Activated T-helper 9 cell treated with anti-CD3 and anti-CD28 coated beads, Interleukin-2, amount 50 U/mL, for 16 hours (primary cell): ENCODE measurements at regions not wholly inside any gene's neighbourhood (a gene's known extent, or its start where the extent isn't known, plus 50 kb on each side); places are given as distances from the start of the nearest gene placed in this dataset.

ENCODE experiments used
- DNase-seq: peaks from one replicate; pipeline ENCODE4 v3.0.0-alpha.2; 2020; ENCODE audit warnings: low read depth

DNA sequence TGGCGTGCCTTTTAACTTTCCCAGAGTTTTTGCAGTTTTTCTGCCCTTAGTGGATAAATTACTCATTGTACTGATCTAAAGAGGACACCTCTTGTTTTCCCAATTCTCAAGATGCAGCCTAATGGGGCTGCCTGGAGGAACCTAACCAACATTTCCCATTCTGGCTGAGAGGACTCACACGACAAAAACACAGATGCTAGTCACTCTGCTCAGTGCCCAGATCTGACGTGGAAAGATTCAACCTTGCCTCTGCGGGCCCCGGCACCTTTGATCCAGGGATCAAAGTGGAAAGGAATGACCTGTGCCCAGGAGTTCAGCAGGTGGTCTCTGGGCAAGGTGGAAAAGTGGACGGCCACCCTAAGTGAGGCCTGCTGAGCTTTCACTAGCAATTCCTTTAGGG is 162.4 kb upstream of the FMN2 start:
- no peak for DNase-seq

DNA sequence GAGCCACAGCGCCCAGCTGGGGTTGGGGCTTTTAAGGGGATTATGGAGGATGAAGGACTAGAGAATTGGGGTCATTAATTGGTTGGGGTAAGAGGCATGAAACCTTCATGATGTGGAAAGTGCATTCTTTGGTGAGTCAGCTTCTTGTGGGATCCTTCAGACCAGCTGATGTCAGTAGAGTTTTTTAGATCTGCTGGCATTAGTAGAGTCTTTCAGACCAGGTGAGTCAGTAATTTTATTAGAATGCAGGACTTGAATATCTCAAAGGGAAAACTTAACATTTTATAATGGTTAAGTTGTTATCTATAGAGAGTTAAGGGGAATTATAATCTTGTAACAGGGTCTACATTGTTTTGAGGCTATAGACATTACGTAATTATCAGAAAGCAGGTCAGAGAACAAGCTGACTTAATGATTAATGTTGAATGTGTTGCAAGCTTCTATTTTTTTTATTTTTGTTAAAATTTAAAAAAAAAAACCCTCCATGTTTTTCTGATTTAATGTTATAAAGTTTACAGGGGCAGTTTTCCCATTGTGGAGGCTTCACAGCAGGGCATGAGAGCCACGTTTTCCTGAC is 160.9 kb upstream of the FMN2 start:
- DNase-seq = no peak

DNA sequence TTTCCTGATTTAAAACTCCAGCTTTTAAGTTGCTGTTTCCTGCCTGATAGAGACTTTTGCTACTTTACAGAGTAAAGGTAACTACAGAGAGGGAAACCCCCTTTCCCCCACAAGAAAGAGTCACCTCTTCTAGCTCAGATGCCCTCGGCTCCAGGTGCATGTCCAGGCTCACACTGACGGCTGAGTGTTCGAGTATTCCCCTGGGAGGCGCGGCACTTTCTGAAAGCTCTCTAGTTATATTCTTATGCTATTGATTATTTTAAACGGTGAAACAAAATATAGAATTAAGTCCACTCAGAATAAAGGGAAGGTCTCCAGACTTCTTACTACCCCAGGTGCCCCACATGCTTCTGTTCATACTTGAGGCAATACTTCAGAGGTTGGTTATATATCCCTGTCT is 160.3 kb upstream of the FMN2 start:
- DNase-seq = no peak

DNA sequence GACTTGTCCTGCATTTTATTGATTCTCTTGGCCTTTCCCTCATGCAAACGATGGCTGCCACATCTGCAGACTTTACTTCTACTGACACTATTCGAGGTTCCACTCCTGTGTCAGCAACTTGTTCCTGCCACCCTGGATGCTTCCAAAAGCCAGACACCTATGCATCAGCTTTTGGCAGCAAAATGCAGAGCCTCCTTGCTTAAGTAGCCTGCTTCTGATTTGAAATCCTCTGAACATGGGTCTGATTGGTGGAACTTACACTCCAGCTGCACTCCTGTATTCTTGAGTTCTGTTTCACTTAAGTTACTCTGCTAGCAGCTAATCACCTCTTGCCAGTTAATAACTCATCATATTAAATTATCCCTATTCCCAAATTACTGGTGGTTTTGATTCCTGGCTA is 152.1 kb upstream of the FMN2 start:
- DNase-seq = no peak

DNA sequence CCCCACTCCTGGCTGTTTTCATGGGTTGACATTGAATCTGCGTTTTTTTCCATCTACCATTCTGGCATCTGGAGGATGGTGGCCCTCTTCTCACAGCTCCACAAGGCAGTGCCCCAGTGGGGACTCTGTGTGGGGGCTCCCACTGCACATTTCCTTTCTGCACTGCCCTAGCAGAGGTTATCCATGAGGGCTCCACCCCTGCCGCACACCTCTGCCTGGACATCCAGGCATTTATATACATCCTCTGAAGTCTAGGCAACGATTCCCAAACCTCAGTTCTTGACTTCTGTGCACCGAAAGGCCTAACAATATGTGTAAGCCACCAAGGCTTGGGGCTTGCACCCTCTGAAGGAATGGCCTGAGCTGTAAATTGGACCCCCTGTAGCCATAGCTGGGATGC is 147.9 kb upstream of the FMN2 start:
- no peak for DNase-seq

GRCh38 chr1:239944666-239945065 is 147.0 kb upstream of the FMN2 start:
- no peak for DNase-seq

DNA sequence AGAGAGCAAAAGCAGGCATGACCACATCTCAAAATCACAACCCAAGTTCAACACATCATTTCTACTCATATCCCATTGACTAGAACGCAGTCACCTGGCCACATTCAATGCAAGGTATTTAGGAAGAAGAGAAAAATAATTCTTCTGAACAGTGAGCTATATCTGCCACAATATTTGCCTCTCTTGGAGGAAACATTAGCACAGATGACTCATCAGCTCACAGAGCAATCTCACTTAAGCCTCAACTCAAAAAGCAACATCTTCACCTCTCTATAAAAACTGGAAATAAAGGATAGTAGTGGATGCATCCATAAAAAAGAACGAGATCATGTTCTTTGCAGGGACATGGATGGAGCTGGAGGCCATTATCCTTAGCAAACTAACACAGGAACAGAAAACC is 143.9 kb upstream of the FMN2 start:
- no peak for DNase-seq

DNA sequence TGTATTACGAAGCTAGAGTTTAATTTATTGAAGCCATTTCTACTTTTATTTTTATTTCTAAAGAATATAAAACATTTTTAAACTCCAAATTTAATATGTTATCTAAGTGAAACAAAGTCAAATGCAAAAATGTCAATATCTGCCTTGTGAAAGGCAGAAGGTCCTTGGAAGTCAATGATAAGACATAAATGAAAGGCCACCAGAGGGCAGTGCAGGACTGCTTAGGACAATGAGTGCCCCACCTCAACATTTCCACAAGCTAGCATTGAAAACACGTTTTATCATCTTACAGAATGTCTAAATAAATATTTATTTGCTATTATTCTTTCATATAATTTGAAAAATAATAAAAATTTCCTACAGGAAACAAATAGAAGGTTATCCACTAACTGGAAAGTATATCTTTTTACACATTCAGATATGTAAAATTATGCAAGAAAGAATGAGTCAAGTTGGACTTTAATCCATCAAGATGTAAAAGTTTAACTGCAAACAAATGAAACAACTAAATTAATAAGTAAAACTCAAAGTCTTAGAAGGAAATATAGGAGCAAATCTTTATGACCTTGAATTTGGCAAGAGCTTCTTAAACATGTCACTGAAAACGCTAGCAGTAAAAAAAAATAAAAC is 140.1 kb upstream of the FMN2 start:
- no peak for DNase-seq

GRCh38 chr1:239952348-239953308 is 139.1 kb upstream of the FMN2 start:
- DNase-seq = no peak

GRCh38 chr1:239954836-239955235 is 136.8 kb upstream of the FMN2 start:
- DNase-seq = no peak

DNA sequence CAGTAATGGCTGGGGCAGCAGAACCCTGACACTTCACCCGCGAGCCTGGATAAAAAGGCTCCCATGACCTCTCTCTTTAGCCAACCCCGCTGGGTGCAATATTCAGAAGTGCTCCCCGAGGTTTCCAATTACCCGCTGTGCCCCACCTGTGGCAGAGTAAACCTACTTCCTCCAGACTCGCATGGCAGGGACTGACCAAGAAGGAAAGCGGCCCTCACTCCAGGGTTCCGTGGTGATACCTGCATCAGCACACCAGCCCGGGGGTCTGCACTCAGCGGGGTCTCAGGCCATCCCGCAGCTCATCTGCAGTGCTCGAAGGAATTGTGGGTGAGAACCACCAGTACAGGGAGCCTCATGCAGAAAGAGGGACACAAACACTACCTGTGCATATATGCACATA is 136.3 kb upstream of the FMN2 start:
- DNase-seq = no peak

DNA sequence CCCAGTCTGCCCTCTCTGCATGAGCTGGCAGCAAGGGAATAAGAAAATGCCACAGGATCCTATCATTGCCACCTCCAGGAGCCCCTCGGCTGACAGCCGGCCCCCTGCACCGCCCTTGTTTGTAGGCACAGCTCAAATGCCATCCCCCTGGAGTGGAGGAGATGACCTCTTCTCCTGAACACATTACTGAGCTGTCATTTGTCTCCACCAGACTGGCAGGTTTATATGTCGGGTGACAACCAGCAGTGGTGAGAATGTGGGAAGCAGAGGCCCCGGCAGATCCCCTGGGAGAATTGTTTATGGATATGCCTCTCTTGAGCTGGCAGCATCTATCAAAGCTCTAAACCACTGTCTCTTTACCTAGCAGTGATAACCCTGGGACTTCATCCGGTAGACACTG is 135.4 kb upstream of the FMN2 start:
- no peak for DNase-seq

DNA sequence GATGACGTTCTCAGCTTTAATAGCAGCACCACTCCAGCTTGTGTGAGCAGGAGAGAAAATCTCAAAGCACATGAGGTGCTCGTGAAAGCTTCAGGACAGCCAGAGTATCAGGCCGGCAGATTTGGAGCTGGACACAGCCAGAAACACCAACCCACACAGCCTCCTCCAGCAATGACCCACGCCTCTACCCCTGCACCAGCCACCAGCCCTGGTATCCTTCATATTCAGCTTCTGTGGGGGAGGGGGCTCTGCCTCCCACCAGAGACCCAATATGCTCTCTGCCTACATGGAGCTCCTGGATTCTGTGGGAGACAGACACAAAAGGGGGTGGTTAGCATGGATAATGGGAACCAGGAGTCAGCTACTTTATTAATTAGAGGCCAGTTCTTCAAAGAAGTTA is 133.6 kb upstream of the FMN2 start:
- DNase-seq = no peak

GRCh38 chr1:239960366-239960765 is 131.3 kb upstream of the FMN2 start:
- DNase-seq = no peak

- no peak for DNase-seq
Observed at GRCh38 chr1:239963856-239964255, 127.8 kb upstream of the FMN2 start.

DNA sequence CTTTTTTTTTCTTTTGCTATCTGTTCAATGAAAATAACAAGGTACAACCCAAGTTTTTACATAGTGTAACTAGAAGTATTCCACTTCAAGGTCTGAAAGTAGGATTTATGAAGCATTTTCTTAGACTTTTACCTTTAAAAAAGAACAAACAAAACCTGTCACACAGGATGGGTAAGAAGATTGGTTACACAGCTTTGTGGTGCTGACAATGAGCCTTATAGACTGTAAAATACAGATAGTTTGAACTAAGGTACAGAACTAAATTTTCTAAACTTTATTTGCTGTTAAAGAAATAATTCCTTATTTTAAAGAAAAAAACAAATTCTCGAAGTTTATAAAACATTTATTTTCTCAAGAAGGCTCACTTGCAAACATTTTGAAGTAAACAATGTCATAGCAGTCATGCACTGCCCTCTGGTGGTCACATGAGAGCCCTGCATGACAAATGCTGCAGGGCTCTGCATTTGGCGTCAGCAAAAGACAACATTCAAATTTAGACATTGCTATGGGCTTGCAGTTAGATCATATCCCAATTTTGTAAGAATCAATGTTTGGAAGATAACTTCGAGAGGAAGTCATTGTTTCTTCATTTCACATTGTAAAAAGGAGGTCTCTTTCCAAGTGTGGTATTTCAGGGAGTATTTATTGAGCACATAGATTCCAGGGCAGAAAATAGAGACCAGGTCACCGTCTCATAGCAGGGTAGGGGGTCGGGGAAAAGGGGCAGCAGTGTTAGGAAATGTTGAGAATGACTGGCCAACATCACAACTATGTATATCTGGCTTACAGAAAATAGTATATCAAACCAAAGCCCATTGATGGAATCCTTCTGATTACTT is 115.3 kb upstream of the FMN2 start:
- no peak for DNase-seq

DNA sequence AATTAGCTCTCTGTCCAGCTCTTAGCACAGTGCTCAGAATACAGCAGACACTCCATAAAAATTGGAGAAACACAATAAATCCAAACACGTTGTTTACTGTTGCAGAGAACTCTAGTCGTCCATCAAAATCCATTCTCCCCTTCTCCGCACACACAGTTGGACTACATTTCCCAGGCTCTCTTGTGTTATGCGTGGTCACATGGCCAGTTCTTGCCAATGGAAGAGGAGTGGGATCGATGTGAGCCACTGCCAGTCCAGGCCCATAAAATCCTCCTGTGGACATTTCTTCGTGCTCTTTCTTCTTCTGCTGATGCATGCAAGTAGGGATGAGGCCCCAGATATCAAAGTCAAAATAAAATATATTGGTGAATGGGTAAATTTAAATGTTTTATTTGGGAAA is 114.3 kb upstream of the FMN2 start:
- DNase-seq = no peak

DNA sequence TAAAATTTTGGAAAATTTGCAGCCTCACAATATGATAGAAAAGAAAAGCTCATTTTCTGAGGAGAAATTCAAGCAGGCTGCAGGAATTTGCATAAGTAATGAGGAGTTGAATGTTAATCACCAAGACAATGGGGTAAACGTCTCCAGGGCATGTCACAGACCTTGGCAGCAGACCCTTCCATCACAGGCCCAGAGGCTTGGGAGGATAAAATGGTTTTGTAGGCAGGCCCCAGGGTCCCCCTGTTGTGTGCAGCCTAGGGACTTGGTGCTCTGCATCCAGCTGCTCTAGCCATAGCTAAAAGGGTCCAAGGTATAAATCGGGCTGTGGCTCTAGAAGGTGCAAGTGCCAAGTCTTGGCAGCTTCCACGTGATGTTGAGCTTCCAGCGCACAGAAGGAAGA is 112.2 kb upstream of the FMN2 start:
- no peak for DNase-seq

DNA sequence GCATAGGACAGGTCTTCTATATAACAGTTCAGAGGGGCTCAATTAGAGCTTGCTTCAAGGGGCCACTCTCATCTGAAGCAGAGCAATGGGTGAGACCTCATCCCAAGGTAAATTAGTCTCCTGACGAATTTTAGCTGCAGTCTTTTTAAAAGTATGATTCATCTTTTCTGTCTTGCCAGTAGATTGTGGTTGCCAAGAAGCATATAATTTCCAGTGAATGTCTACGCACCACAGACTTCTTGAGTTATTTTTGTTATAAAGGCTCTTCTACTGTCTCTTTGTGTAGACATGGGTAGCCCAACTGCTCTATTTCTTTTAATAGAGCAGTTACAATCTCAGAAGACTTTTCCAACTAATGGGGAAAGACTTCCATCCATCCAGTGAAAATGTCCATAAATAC is 108.9 kb upstream of the FMN2 start:
- no peak for DNase-seq

- DNase-seq = no peak
Observed at GRCh38 chr1:239985044-239985443, 106.6 kb upstream of the FMN2 start.

DNA sequence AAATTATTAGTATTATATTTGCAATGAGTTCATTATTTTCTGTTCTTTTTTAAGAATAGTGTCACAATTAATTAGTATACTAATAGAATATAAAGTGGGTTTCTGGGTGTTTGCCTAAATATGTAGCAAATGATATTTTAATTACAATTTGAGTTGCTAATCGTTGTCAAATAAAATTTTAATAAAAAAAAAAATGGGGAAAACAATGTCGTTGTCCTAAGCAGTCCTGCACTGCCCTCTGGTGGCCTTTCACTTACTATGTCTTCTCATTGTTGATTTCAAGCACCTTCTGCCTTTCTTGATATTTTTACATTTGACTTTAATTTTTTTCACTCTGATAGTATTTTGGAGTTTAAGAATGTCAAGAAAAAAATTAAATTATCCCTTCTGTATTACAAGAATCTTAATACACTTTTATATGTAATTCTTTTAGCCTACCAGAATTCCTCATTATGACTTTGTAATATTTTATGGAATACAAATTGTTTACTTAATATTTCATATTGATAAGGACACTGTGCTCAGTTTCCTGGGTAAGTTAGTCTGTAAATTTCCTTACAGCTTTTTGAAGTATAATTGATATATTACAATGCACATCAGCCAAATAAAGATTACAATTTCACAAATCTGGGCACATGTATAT is 104.5 kb upstream of the FMN2 start:
- no peak for DNase-seq

- DNase-seq = no peak
Observed at GRCh38 chr1:239989990-239990389, 101.7 kb upstream of the FMN2 start.
